GM18505 (cell line): ENCODE measurements at regions not wholly inside any gene's neighbourhood (a gene's known extent, or its start where the extent isn't known, plus 50 kb on each side); places are given as distances from the start of the nearest gene placed in this dataset.

Experiments used
- ATAC-seq: cut with Tn5 transposase; IDR thresholded peaks from one replicate; pipeline ENCODE4 v1.9.1; 2021; ENCODE audit not compliant: unreplicated experiment
- POLR2A ChIP-seq: IDR thresholded peaks from 4 replicates; pipeline ENCODE4 v1.6.1; 2011; ENCODE audit warnings: borderline replicate concordance; ENCODE audit not compliant: insufficient read depth, insufficient read length; ENCODE audit errors: extremely low read depth

DNA sequence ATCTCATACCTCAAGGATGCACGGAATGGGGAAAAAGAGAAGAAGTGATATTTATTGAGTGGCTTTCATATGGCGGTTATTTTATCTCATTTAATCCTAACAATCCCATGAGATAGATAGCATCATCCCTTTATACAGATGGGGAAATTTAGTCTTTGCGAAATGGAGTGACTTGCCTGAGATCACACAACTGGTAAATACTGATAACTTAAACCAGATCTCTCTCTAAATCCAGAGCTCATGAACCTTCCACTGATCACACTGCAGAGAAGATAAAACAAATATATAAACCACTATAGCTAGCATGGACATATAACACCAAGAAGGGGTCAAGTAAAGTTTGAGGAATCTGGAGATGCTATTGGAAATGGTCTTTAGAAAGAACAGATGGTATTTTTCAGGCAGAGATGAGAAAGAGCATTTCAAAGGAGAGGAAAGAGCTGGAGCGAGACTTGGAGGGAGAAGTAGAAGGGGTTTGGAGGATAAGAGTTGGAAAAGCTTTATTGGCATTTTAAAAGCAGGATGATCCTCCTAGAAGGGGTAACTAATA, 139.8 kb upstream of the TNFAIP3 start:
- ATAC-seq: no peak
- TF ChIP-seq POLR2A: no peak

GRCh38 chr6:137728386-137729349, 138.4 kb upstream of the TNFAIP3 start:
- TF ChIP-seq POLR2A: no peak
- ATAC-seq: no peak

DNA sequence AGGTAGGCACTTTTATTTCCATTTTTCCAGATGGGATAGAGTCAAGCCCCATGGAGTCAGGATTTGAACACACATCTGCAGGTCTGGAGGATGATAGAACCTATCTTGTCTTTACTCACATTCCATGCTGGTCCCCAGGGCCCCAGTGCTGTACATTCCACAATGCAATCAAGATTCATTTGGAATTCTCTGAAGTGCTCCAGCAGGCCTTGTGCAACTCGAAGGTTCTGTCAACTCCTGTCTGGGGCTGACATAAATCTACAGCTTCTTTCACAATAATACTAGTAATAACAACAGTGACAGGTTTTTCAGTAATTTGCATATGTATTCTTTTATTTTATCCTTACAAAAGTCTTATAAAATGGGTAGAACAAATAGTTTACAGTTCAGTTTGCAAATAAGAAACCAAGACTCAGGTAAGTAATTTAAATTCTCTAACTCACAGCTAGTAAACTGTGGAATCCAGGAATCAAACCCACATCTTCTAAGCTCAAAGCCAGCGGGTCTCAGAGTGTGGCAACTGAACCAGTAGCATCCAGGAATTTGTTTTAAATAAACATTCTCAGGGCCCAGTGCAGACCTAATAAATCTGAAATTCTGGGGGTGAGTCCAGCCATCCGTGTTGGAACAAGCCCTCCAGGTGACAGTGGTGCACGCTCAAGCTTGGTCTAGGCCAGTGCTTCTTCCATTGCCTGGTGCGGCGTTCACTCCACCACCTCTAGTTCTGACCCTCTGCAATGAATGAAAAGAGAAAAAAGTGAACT, 137.0 kb upstream of the TNFAIP3 start:
- ATAC-seq: no peak
- TF ChIP-seq POLR2A: no peak

GRCh38 chr6:137731600-137731959, 135.5 kb upstream of the TNFAIP3 start:
- no peak for TF ChIP-seq POLR2A
- no peak for ATAC-seq

- no peak for ATAC-seq
Observed at GRCh38 chr6:137731960-137732616, 135.0 kb upstream of the TNFAIP3 start.

DNA sequence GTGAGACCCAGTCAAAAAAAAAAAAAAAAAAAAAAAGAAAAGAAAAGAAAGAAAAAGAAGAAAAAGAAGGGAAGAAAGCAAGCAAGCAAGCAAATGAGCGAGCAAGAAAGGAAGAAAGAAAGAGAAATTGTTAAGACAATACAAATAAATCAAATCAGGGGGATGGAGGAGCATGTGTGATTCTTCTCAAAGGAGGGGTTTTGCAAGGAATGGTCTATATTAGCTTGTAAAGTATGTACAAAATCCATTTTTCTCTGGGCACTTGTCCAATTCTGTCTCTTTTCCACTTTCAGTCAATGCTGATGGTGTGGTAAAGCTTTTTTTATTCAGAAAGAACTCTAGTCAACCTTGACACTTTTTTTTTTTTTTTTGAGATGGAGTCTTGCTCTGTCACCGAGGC, 133.7 kb upstream of the TNFAIP3 start:
- no peak for TF ChIP-seq POLR2A
- no peak for ATAC-seq

More at GRCh38 chr6:137731960-137732616, 135.0 kb upstream of the TNFAIP3 start:
- TF ChIP-seq POLR2A: no peak

DNA sequence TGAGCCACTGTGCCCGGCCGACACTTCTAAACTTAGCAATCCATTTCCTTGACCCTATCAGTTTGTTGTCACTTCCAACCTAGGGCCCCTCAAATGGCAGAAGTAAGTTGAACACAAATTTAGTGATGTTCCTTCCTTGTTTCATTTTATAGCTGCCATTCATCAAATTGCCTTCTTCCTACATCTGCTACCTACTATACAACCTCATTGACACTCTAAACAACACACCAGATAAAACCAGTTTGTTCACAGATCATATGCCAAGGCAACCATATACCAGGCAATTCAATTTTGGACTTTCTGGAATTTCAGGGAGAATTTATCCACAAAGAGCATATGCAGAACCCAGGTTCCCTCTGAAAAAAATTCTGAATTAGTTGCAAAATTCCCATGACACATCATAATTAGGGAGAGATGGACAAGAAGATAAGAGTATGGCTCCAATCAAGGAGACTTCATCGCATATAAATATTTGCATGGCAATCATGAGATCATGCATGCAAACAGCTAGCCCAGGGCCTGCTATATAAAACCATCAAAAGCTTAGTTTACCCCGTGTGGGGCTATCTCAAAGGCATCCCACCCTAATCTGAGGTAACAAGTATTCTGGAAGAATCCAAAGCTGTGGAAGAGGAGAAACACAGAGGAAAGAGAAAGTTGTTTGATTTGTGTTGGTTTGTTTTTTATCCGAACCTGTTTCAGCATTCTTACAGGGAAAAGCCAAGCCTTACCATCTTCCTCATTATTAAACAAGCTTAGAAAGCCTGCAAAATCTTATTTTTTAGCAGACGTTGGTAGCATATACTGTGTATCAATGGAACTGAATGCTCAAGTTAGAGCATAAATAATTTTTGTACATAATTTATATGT, 132.8 kb upstream of the TNFAIP3 start:
- no peak for ATAC-seq
- TF ChIP-seq POLR2A: no peak

- no peak for ATAC-seq
Observed at GRCh38 chr6:137734875-137735182, 132.2 kb upstream of the TNFAIP3 start.

GRCh38 chr6:137736048-137736818, 130.8 kb upstream of the TNFAIP3 start:
- peak; percentile 76 for ATAC-seq
- no peak for TF ChIP-seq POLR2A

More at GRCh38 chr6:137734875-137735182, 132.2 kb upstream of the TNFAIP3 start:
- no peak for TF ChIP-seq POLR2A

DNA sequence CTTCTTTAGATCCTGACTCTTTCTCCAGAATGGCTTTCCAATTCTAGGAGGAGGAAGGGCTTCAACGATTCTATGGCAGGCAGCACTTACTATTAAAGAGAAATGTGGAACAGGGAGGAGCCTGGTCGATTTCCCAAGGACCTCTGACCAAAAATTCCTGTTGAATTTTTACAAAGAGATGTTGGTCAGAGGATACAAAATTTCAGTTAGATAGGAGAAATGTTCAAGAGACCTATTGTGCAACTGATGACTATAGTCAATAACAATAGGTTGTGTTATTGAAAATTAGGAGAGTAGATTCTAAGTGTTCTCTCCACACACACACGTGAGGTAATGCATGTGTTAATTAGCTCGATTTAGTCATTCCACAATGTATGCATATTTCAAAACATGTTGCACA, 130.1 kb upstream of the TNFAIP3 start:
- no peak for ATAC-seq
- TF ChIP-seq POLR2A: no peak

DNA sequence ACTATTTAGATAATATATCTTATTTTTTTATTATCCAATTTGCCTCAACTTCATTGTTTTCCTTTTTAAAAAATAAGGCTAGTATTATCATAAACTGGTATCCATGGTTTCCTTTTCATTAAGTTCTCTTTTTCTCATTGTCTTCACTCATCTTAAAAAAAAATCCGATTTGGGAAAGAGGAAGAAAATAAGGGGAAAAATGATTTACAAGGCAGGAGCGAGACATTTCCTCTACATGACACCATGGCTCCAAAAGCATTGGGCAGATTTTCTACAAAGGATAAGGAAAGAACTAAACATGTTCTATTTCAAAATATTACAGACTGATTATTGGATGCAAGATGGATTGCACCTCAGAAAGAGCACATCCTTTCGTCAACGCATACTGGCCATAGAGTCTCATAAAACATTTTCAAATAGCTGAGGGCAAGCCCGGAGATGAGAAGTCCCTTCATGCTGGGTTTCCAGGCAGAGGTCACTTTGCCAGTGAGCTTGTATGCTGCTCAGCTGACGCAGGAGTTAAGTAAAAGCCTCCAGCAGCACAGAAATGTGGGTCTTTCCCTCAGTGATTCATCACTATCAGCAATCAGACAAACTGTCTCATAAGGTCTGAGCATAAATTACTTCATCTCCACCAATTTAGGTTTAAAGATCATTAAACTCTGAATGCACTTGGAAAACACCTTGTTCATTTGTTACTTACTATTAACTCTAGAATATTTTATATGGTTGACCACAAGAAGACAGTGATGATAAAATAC, 129.0 kb upstream of the TNFAIP3 start:
- TF ChIP-seq POLR2A: no peak

DNA sequence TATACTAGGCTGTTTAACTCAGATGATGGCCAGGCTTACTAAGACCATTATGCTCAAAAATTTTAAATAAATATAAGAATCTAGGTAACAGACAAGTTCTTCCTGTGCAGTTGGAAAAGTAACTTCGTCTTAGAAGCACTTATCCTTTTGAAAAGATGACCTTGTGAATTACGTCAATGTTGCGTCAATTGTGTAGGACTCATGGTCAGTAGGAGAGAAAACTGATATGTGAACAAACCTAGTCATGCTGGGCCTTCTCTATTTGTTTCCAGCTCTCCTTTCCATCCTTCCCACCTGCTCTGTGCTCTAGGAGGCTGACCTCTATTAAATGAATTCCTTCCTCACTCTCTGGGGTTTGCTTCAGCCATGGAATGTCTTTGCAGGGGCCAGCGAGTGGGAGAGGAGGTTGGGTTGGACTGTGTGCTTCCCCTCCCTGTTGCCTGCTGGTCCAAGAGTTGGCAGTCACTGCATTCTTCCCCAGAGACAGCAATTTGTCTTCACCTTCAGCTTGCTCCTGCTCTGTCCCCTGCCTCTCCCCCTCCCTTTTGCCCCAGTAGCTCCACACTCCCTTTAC, 128.0 kb upstream of the TNFAIP3 start:
- no peak for ATAC-seq
- TF ChIP-seq POLR2A: no peak

More for the DNA sequence above, 129.0 kb upstream of the TNFAIP3 start:
- ATAC-seq: no peak
